Osteocyte (in vitro differentiated cells): ENCODE measurements at regions not wholly inside any gene's neighbourhood (a gene's known extent, or its start where the extent isn't known, plus 50 kb on each side); places are given as distances from the start of the nearest gene placed in this dataset.

Source experiments
- DNase-seq: peaks from one replicate; pipeline ENCODE4 v3.0.0; 2021; ENCODE audit warnings: mixed read lengths; ENCODE audit not compliant: unreplicated experiment; ENCODE audit errors: extremely low spot score
- H3K27ac Mint-ChIP-seq: one replicate; pipeline ENCODE4 v1.8.0; 2021; ENCODE audit warnings: mild to moderate bottlenecking, mixed read lengths; ENCODE audit not compliant: unreplicated experiment
- H3K27me3 Mint-ChIP-seq: one replicate; pipeline ENCODE4 v1.8.0; 2021; ENCODE audit warnings: mixed read lengths; ENCODE audit not compliant: unreplicated experiment
- H3K36me3 Mint-ChIP-seq: one replicate; pipeline ENCODE4 v1.8.0; 2021; ENCODE audit warnings: mixed read lengths; ENCODE audit not compliant: unreplicated experiment
- H3K4me1 Mint-ChIP-seq: one replicate; pipeline ENCODE4 v1.8.0; 2021; ENCODE audit warnings: mixed read lengths; ENCODE audit not compliant: unreplicated experiment
- H3K4me3 Mint-ChIP-seq: one replicate; pipeline ENCODE4 v1.8.0; 2021; ENCODE audit warnings: mild to moderate bottlenecking, moderate library complexity, mixed read lengths; ENCODE audit not compliant: unreplicated experiment
- H3K9me3 Mint-ChIP-seq: one replicate; pipeline ENCODE4 v1.8.0; 2021; ENCODE audit warnings: mixed read lengths; ENCODE audit not compliant: unreplicated experiment
- CTCF ChIP-seq: fragments of 200-600 bp; sonication (generic); IDR thresholded peaks from 2 replicates; pipeline ENCODE4 v1.5.0; 2021; ENCODE audit warnings: antibody characterized with exemption, mild to moderate bottlenecking, moderate library complexity

- no peaks in the 10 kb centered on the region for H3K9me3 Mint-ChIP-seq
- H3K27ac Mint-ChIP-seq = no peak overlapping the region
- H3K27me3 Mint-ChIP-seq = peaks cover 8% of the 10 kb centered on the region
- H3K4me3 Mint-ChIP-seq = no peak overlapping the region
- no peaks in the 10 kb centered on the region for H3K36me3 Mint-ChIP-seq
- no peaks in the 10 kb centered on the region for H3K4me1 Mint-ChIP-seq
- no peak for TF ChIP-seq CTCF
- DNase-seq = no peak
Observed at GRCh38 chr4:100796332-100796731, 278.5 kb upstream of the EMCN start.

GRCh38 chr4:100795581-100795980 is 277.8 kb upstream of the EMCN start:
- Mint-ChIP-seq H3K4me3 (no peak overlapping the region), H3K27ac (no peak overlapping the region), H3K4me1 (no peaks in the 10 kb centered on the region), H3K9me3 (no peaks in the 10 kb centered on the region), H3K27me3 (peaks cover 12% of the 10 kb centered on the region), H3K36me3 (no peaks in the 10 kb centered on the region)
- DNase-seq = no peak
- TF ChIP-seq CTCF = no peak

DNA sequence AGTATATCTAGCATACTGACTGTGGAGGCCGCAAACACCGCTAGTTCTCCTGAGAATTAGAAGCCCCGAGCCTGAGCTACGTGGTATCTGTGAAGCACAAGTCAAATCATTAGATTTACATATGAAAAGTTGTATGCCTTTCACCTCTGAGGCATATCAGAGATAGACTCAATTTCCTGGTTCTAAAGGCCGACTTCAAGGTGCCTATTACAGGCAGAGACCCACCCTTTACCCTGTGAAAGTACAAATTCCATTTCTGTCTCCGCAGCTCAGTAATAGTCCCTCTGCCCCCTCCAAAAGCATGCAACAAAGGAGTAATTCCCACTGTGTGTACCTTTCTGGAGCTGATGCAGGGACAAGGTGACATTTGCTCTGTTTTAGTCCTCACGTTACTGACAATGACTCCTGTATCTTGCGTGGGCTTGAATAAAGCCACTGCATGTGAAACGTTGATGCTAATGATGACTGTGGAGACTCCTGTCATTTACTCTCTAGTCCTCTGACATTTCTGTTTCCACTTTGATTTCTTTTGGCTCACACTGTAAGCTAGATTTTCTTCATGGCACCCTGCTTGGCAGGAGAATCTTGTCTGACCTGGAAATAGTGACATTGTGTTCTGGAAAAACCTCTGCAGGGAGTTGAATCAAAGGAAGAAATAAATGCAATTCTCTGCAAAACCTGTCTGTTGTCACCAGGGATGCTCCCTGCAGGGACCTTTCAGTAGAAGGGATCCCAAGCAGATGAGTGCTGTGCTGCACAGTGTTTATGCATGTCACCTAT is 273.2 kb upstream of the EMCN start:
- Mint-ChIP-seq H3K27ac (no peak overlapping the region), H3K4me1 (no peaks in the 10 kb centered on the region), H3K4me3 (no peak overlapping the region), H3K36me3 (no peaks in the 10 kb centered on the region), H3K9me3 (no peaks in the 10 kb centered on the region), H3K27me3 (peaks cover 18% of the 10 kb centered on the region)
- DNase-seq = no peak
- TF ChIP-seq CTCF = no peak

DNA sequence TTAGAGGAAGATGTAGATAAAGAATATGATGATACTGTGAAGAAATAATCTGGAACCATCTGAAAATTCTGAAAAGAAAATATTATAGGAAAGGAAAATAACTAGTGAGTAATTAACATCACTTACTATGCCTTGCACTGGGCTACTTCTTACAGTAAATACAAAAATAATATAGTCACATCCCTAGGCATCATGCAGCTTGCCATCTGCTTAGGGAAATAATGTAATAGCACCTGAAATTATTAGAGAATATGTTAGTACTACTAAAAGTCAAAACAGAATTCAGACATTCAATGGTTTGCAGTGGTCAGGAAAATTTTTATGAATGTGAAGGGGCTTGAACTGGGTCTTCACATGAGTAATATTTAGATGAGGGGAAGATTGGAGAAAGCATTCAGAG is 272.2 kb upstream of the EMCN start:
- no peaks in the 10 kb centered on the region for H3K36me3 Mint-ChIP-seq
- no peak for DNase-seq
- peaks cover 17% of the 10 kb centered on the region for H3K27me3 Mint-ChIP-seq
- H3K4me1 Mint-ChIP-seq = no peaks in the 10 kb centered on the region
- no peak for TF ChIP-seq CTCF
- H3K4me3 Mint-ChIP-seq = no peak overlapping the region
- no peak overlapping the region for H3K27ac Mint-ChIP-seq
- H3K9me3 Mint-ChIP-seq = no peaks in the 10 kb centered on the region

GRCh38 chr4:100786481-100786880 is 268.7 kb upstream of the EMCN start:
- no peak for TF ChIP-seq CTCF
- Mint-ChIP-seq H3K36me3 (no peaks in the 10 kb centered on the region), H3K4me3 (no peak overlapping the region), H3K27me3 (peaks cover 12% of the 10 kb centered on the region), H3K4me1 (no peaks in the 10 kb centered on the region), H3K27ac (no peak overlapping the region), H3K9me3 (no peaks in the 10 kb centered on the region)
- no peak for DNase-seq
